PFSK-1 (cell line): ENCODE measurements at regions not wholly inside any gene's neighbourhood (a gene's known extent, or its start where the extent isn't known, plus 50 kb on each side); places are given as distances from the start of the nearest gene placed in this dataset.

Source experiments
- FOXP2 ChIP-seq: optimal IDR thresholded peaks from 2 replicates; pipeline ENCODE3; 2011; ENCODE audit warnings: borderline replicate concordance, control low read depth, inconsistent platforms; ENCODE audit not compliant: insufficient read depth; ENCODE audit errors: extremely low read length, extremely low read depth
- POLR2AphosphoS5 ChIP-seq: IDR thresholded peaks from 2 replicates; pipeline ENCODE4 v1.6.1; 2012; ENCODE audit warnings: low read depth, mild to moderate bottlenecking, control low read depth, low read length, moderate library complexity
- REST ChIP-seq, 2 experiments: IDR thresholded peaks; 2 replicates each; pipeline versions ENCODE4 v1.6.1 to v1.8.0; 2011 to 2012; ENCODE audit warnings: low read depth in 2 of 2, low read length in 2 of 2, control low read depth in 1 of 2, inconsistent platforms in 1 of 2, mild to moderate bottlenecking in 1 of 2, moderate library complexity in 1 of 2; ENCODE audit not compliant: insufficient read depth in 1 of 2
- SIN3A ChIP-seq: IDR thresholded peaks from 2 replicates; pipeline ENCODE4 v1.6.1; 2012; ENCODE audit warnings: mild to moderate bottlenecking, low read length, moderate library complexity, borderline replicate concordance; ENCODE audit not compliant: insufficient read depth
- TAF1 ChIP-seq: IDR thresholded peaks from 2 replicates; pipeline ENCODE4 v1.6.1; 2012; ENCODE audit warnings: low read length, control low read depth, borderline replicate concordance; ENCODE audit not compliant: insufficient read depth

- TF ChIP-seq POLR2AphosphoS5 (no peak), SIN3A (no peak), REST (IDR thresholded peaks at IDR 0.05; ENCODE audit: insufficient read depth in 1 of 2, low read depth in 2 of 2, low read length in 2 of 2) (no peak)
Measured at GRCh38 chr4:108335081-108335480, 166.3 kb upstream of the LEF1 start.

- TF ChIP-seq FOXP2: no peak
- TF ChIP-seq SIN3A: no peak
- TF ChIP-seq REST (IDR thresholded peaks at IDR 0.05; ENCODE audit: insufficient read depth in 1 of 2, low read depth in 2 of 2, low read length in 2 of 2): no peak
- no peak for TF ChIP-seq TAF1
- TF ChIP-seq POLR2AphosphoS5: no peak
Measured at GRCh38 chr4:108334031-108334430, 165.3 kb upstream of the LEF1 start.

- no peak for TF ChIP-seq TAF1
- TF ChIP-seq FOXP2: no peak
- TF ChIP-seq REST (IDR thresholded peaks at IDR 0.05; ENCODE audit: insufficient read depth in 1 of 2, low read depth in 2 of 2, low read length in 2 of 2): no peak
- TF ChIP-seq SIN3A: no peak
- no peak for TF ChIP-seq POLR2AphosphoS5
Measured at GRCh38 chr4:108333353-108333942, 164.7 kb upstream of the LEF1 start.

- TF ChIP-seq TAF1 (no peak), REST (IDR thresholded peaks at IDR 0.05; ENCODE audit: insufficient read depth in 1 of 2, low read depth in 2 of 2, low read length in 2 of 2) (no peak), FOXP2 (no peak)
Measured at GRCh38 chr4:108331905-108332632, 163.3 kb upstream of the LEF1 start.

- TF ChIP-seq TAF1 (no peak), POLR2AphosphoS5 (no peak), REST (IDR thresholded peaks at IDR 0.05; ENCODE audit: insufficient read depth in 1 of 2, low read depth in 2 of 2, low read length in 2 of 2) (no peak), SIN3A (no peak), FOXP2 (no peak)
Measured at GRCh38 chr4:108328383-108328732, 159.6 kb upstream of the LEF1 start.
